GM23248 (cell line): ENCODE measurements at regions not wholly inside any gene's neighbourhood (a gene's known extent, or its start where the extent isn't known, plus 50 kb on each side); places are given as distances from the start of the nearest gene placed in this dataset.

Experiments used
- EZH2 ChIP-seq: fragments of 200-600 bp; sonication (generic); IDR thresholded peaks from 2 replicates; pipeline ENCODE4 v1.6.1; 2018; ENCODE audit warnings: antibody characterized with exemption, mild to moderate bottlenecking; ENCODE audit not compliant: insufficient read depth, poor library complexity, severe bottlenecking
- EZH2phosphoT487 ChIP-seq: fragments of 200-600 bp; sonication (generic); IDR thresholded peaks from 2 replicates; pipeline ENCODE4 v1.6.1; 2018; ENCODE audit warnings: antibody characterized with exemption, moderate library complexity, mild to moderate bottlenecking, low read depth; ENCODE audit not compliant: insufficient read depth

GRCh38 chr5:153357493-153358112 is 132.9 kb upstream of the GRIA1 start:
- no peak for TF ChIP-seq EZH2phosphoT487
- no peak for TF ChIP-seq EZH2
